GM21737 (cell line): ENCODE measurements at regions not wholly inside any gene's neighbourhood (a gene's known extent, or its start where the extent isn't known, plus 50 kb on each side); places are given as distances from the start of the nearest gene placed in this dataset.
"Not testable (repeated sequence)": the region's sequence is repeated elsewhere in the genome, so short reads cannot be mapped to it uniquely, and the experiment has no call there.

ENCODE experiments used
- ATAC-seq: cut with Tn5 transposase; IDR thresholded peaks from one replicate; pipeline ENCODE4 v1.9.1; 2021; ENCODE audit warnings: mild to moderate bottlenecking, moderate library complexity; ENCODE audit not compliant: unreplicated experiment

GRCh38 chr3:31178467-31178866 is 284.0 kb upstream of the GADL1 start:
- no peak for ATAC-seq

DNA sequence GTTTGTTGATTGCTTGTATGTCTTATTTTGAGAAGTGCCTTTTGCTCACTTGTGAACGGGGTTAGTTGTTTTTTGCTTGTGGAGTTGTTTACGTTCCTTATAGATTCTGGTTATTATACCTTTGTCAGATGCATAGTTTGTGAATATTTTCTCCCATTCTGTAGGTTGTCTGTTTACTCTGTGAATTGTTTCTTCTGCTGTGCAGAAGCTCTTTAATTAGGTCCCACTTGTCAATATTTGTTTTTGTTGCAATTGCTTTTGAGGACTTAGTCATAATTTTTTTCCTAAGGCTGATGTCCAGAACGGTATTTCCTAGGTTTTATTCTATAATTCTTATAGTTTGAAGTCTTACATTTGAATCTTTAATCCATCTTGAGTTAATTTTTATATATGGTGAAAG is 285.3 kb upstream of the GADL1 start:
- no peak for ATAC-seq

DNA sequence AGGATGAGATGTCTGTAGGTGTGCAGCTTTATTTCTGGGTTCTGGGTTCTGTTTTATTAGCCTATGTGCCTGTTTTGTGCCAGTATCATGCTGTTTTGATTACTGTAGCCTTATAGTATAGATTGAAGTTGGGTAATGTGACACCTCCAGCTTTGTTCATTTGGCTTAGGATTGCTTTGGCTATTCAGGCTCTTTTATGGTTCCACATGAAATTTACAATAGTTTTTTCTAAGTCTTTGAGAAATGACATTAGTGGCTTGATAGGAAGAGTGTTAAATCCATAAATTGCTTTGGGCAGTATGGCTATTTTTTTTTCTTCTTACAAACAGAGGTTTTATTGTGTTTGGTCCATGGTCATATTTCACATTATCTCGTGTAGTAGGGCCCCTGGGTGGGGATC is 285.8 kb upstream of the GADL1 start:
- ATAC-seq = no peak

DNA sequence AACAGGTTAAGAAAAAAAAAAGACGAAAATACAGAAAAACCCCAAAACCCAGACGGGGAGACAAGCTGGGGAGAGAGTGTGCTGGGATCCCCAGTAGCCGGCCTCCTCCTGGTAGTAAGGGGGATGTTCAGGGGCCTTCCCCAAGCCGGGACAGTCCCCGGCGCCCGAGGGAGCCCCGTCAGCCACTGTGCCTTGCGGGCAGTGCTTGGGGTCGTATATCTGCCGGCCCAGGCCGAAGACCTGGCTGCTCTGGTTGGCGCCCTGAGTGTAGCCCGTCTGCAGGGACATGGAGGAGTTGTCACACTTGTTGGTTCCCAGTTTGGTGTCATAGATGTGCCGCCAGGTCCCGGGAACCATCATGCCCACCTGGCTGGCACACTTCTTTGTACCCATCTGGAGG is 287.2 kb upstream of the GADL1 start:
- no peak for ATAC-seq

- ATAC-seq = no peak
Measured at GRCh38 chr3:31182661-31183060, 288.2 kb upstream of the GADL1 start.

DNA sequence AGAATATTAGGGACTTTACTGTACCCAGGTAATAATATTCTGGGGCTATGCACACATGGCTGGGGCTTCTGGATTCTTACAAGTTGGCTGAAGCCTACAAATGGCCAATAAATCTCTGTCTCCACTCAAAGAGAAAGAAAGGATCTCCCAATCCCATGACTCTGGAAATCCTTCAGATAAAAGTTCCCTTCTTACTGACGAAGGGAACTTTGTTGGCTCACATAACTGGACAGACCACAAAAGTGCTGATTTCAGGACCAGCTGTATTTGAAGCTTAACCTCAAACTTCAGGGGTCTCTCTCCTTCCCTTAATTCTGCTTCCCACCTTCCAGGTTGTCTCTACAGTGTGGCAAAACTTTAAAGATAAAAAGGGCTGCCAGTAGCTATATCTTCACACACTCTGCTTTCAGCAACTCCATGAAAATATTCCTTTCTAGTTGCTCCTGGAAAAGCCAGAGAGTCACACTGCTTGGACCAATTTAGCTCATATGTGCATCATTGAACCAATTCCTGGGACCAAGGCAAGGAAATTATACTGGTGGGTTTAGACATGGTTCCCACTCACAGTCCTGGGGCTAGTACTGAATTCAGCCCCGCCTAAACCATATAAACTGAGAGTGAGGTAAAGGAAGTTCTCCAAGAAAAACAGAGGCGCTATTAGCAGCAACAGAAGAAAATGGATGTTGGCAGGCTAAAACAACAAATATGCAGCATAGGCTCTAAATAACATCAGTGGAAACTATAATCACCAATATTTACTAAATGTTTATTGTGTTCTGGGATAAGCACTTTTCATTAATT is 290.0 kb upstream of the GADL1 start:
- ATAC-seq = no peak

DNA sequence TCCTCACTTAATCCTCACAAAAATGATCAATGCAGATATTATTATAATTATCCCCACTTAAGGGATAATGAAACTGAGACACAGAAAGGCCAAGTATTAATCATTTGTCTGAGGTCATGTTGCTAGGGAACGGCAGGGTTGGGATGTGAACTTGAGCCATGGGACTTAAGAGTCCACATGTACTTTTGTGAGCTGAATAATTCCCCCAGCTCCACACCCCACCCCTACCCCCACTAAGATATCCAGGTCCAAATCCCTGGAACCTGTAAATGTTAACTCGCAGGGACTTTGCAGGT is 290.5 kb upstream of the GADL1 start:
- ATAC-seq = no peak

GRCh38 chr3:31186041-31186440 is 291.6 kb upstream of the GADL1 start:
- ATAC-seq = no peak

DNA sequence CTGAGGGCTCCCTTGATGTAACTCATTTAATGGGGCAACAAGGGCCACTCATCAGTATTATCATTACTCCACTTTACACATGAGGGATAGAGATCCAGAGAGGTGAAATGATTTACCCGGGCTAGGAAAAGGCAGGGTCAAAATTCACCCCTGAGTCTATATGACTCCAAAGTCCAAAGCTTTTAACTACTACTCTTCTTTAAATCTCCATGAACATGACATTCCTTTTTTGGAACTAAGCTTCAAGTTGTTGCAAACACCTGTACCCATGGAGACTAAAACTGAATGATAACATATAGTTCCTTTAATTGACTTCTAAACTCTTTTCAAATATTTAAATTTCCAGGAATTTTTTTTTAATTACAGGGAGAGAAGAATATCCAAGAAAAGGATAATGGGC is 292.9 kb upstream of the GADL1 start:
- no peak for ATAC-seq

DNA sequence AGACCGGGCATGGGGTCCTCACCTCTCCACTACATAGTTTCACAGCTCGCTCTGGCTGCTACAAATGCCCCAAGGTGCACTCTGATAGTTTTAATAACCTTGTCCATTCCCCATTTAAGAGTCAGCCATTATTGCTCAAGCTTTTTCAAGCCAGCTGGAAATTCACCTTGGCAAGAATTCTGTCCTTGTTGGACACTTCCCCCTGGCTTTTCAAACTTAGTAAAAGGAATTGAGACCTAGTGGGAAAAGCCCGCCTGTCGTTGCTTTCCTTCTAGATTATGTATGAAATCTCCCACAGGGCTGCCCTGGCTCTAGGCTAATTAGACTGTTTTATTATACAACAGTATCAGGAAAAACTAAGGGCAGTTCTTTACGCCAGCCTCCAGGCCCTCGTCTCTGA is 293.7 kb upstream of the GADL1 start:
- ATAC-seq = no peak

DNA sequence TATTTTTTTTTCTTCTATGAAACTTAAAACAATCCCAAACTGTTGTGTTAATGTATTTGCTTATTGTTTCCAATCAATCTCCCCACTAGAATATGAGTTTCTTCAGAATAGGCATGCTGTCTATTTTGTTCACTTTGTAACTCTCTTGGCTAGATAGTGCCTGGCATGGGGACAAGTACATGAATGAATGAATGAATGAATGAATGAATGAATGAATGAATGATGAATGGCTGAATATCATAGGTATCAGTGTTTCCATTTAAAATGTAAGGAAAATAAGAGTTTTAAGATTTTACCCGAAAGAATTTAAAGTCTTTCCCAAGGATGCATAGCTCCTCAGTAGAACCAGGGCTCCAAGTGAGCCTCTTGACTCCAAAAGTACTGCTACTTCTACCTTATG is 294.9 kb upstream of the GADL1 start:
- no peak for ATAC-seq

GRCh38 chr3:31189971-31190370 is 295.5 kb upstream of the GADL1 start:
- no peak for ATAC-seq

DNA sequence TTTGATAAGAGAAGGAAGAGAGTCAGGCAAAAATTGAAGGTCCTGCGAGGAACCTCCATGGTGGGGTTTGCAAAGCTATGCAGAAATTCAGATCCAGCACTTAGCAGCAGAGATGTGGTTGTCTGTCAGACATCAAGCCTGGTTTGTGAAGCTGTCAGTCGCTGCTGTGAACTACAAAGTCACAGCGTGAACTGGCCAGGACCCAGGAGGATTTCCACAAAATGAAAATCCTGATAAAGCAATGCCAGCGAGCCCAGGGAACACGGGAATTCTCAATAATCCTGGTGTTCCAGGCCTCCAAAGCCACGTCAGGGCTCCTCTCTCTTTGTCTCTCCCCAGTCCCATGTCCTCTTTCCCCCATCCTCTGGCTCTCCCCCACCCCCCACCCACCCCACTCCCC is 296.9 kb upstream of the GADL1 start:
- ATAC-seq = no peak

DNA sequence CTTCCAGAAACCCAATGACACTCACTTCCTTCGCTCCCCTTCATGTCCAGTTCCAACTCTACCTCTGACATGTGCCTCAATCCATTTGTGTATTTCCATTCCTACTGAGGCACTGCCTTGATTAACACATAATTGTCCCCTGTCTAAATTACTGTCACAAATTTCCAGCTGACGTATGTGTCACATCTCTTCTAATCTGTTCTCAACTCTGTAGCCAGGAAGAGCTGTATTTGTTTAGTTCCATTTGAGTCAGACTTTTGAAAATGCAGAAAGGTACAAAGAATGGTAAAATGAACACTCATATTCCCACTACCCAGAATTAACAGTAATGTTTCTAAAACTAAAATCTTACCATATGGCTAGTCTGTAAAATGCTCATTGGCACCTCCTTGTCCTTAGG is 299.0 kb upstream of the GADL1 start:
- ATAC-seq = no peak

- ATAC-seq = no peak
Measured at GRCh38 chr3:31193871-31194270, 299.4 kb upstream of the GADL1 start.

DNA sequence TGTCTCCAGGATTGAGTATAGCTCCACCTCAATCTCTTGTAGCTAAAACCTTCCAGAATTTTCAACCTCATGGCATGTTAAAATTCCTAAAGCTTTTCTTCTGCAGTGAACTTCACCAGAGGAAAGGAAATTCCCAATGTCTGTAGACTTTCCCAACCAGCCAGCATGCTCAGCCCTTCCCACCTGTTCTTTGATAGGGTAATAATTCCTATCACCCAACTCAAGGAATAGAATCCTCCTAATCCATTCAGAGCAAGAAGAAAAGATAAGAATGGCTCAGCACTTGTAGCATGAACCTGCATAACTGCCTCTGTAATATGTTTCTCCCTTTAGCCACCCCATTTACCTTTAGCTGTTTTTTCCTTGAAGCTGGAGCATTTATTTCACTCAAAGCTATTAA is 301.8 kb upstream of the GADL1 start:
- ATAC-seq = no peak

GRCh38 chr3:31196881-31197364 is 302.5 kb upstream of the GADL1 start:
- ATAC-seq = no peak

- ATAC-seq = no peak
Measured at GRCh38 chr3:31197941-31198340, 303.5 kb upstream of the GADL1 start.

DNA sequence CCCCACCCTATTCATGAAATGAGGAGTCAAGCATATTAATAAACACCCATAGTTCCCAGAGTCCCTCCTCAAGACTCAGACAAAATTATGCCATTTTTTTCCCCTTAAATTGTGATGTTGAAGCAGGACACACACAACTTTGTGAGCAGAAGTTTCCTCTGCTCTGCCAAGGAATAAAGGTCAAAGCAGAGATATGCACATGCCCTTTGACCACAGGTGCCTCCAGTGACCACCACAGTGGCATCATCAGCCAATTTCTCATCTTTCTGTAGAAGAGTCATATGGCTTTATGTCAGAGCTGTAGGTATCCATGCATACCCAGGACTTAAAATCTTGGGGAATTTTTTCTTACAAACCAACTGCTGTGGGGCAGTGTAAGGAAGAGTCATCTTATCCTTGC is 304.4 kb upstream of the GADL1 start:
- no peak for ATAC-seq

DNA sequence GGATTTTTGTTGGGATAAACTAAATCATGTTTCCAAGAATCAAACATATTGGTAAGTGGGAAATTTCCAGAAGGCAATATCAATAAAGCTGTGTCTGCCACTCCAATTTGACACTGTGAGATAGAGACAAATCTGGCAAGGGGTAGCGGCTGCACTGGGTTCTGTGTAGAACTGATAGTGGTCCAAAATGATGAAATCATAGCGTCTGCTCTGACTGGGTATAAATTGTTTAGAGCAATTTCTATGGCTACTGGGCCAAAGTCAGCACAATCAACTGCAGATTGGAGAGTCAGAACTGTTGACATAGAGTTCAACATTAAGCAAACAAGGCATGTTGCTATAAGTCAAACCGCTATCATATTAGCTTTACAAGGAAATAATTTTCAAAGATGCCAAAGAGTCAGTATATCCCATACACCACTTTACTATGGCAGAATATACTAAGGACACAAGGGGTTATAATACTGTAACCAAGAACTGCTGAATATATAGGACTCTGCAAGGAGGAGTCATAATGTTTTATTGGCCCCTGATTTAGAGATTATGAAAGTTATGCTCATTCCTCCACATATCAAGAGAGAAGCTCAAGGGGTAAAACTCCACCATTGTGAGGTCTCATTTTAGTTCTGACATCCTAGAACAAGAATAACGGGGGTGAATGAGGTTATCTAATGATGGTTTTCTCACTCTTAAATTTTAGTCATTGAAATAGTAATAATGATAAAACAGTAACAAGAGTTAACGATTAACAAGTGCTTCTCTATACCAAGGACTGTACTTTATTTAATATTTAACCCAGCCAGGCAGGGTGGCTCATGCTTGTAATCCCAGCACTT is 309.7 kb upstream of the GADL1 start:
- no peak for ATAC-seq

- ATAC-seq = not testable (repeated sequence)
Measured at GRCh38 chr3:31204796-31205056, 310.3 kb upstream of the GADL1 start.

GRCh38 chr3:31210068-31210645 is 315.7 kb upstream of the GADL1 start:
- ATAC-seq = no peak
